GM19455 (cell line): ENCODE measurements at regions not wholly inside any gene's neighbourhood (a gene's known extent, or its start where the extent isn't known, plus 50 kb on each side); places are given as distances from the start of the nearest gene placed in this dataset.
A peak's percentile ranks its signal among the peaks of the same experiment; 100 is the strongest.
"Not testable (repeated sequence)": the region's sequence is repeated elsewhere in the genome, so short reads cannot be mapped to it uniquely, and the experiment has no call there.

Source experiments
- ATAC-seq: cut with Tn5 transposase; IDR thresholded peaks from one replicate; pipeline ENCODE4 v1.9.1; 2021; ENCODE audit not compliant: unreplicated experiment

- ATAC-seq = not testable (repeated sequence)
These were observed 5507.7 kb upstream of the TPTE start for GRCh38 chr21:5013455-5014304.

- ATAC-seq = not testable (repeated sequence)
These were observed 5506.2 kb upstream of the TPTE start for GRCh38 chr21:5015187-5015586.

GRCh38 chr21:5019120-5019519 lies 5502.3 kb upstream of the TPTE start:
- peak; percentile 48 for ATAC-seq

- ATAC-seq = not testable (repeated sequence)
These were observed 5499.6 kb upstream of the TPTE start for GRCh38 chr21:5021815-5022214.

- not testable (repeated sequence) for ATAC-seq
These were observed 5499.1 kb upstream of the TPTE start for GRCh38 chr21:5022254-5022653.

- not testable (repeated sequence) for ATAC-seq
These were observed 5498.6 kb upstream of the TPTE start for GRCh38 chr21:5022748-5023147.

GRCh38 chr21:5035147-5035546 lies 5486.2 kb upstream of the TPTE start:
- ATAC-seq = not testable (repeated sequence)

- ATAC-seq = not testable (repeated sequence)
These were observed 5485.8 kb upstream of the TPTE start for GRCh38 chr21:5035587-5035986.

- not testable (repeated sequence) for ATAC-seq
These were observed 5483.6 kb upstream of the TPTE start for GRCh38 chr21:5037606-5038331.

- not testable (repeated sequence) for ATAC-seq
These were observed 5481.5 kb upstream of the TPTE start for GRCh38 chr21:5039926-5040325.

GRCh38 chr21:5042583-5042982 lies 5478.8 kb upstream of the TPTE start:
- ATAC-seq = not testable (repeated sequence)

- ATAC-seq = not testable (repeated sequence)
These were observed 5476.6 kb upstream of the TPTE start for GRCh38 chr21:5044812-5045211.

GRCh38 chr21:5051303-5052018 lies 5469.9 kb upstream of the TPTE start:
- ATAC-seq = not testable (repeated sequence)

GRCh38 chr21:5055027-5055754 lies 5466.2 kb upstream of the TPTE start:
- ATAC-seq = not testable (repeated sequence)

GRCh38 chr21:5055996-5056962 lies 5465.1 kb upstream of the TPTE start:
- ATAC-seq = not testable (repeated sequence)

- ATAC-seq = not testable (repeated sequence)
These were observed 5464.3 kb upstream of the TPTE start for GRCh38 chr21:5057077-5057476.

- ATAC-seq = not testable (repeated sequence)
These were observed 5460.9 kb upstream of the TPTE start for GRCh38 chr21:5060364-5061083.

GRCh38 chr21:5064581-5065142 lies 5456.7 kb upstream of the TPTE start:
- not testable (repeated sequence) for ATAC-seq
